ENCODE measurements at regions not wholly inside any gene's neighbourhood (a gene's known extent, or its start where the extent isn't known, plus 50 kb on each side); places are given as distances from the start of the nearest gene placed in this dataset.

GRCh38 chrX:107561468-107562215 lies 66.7 kb upstream of the PRPS1 start:
- no peak for DNase-seq

- DNase-seq: no peak
Observed at GRCh38 chrX:107562482-107562881, 65.8 kb upstream of the PRPS1 start.

GRCh38 chrX:107563824-107564223 lies 64.5 kb upstream of the PRPS1 start:
- no peak for DNase-seq

GRCh38 chrX:107565015-107565414 lies 63.3 kb upstream of the PRPS1 start:
- DNase-seq: no peak

GRCh38 chrX:107565931-107566603 lies 62.2 kb upstream of the PRPS1 start:
- no peak for DNase-seq

- DNase-seq: no peak
Observed at GRCh38 chrX:107566604-107567262, 61.6 kb upstream of the PRPS1 start.

GRCh38 chrX:107567370-107567769 lies 60.9 kb upstream of the PRPS1 start:
- no peak for DNase-seq

GRCh38 chrX:107571296-107571998 lies 56.9 kb upstream of the PRPS1 start:
- no peak for DNase-seq

GRCh38 chrX:107573016-107573415 lies 55.3 kb upstream of the PRPS1 start:
- DNase-seq: no peak

- DNase-seq: no peak
Observed at GRCh38 chrX:107574054-107574683, 54.1 kb upstream of the PRPS1 start.

- DNase-seq: no peak
Observed at GRCh38 chrX:107574711-107575110, 53.6 kb upstream of the PRPS1 start.

- no peak for DNase-seq
Observed at GRCh38 chrX:107576392-107576791, 51.9 kb upstream of the PRPS1 start.

- DNase-seq: no peak
Observed at GRCh38 chrX:107576841-107577240, 51.5 kb upstream of the PRPS1 start.

GRCh38 chrX:107577933-107578332 lies 50.4 kb upstream of the PRPS1 start:
- DNase-seq: no peak

Data from NCI-H1694 (cell line).